NB4 (cell line): ENCODE measurements at regions not wholly inside any gene's neighbourhood (a gene's known extent, or its start where the extent isn't known, plus 50 kb on each side); places are given as distances from the start of the nearest gene placed in this dataset.

ENCODE experiments used
- DNase-seq: peaks from one replicate; pipeline ENCODE4 v3.0.0; 2010; ENCODE audit warnings: low read depth
- H3K4me3 ChIP-seq: one replicate; pipeline ENCODE4 v1.5.1; 2011; ENCODE audit warnings: mild to moderate bottlenecking, low read depth, low read length, moderate library complexity
- CTCF ChIP-seq: IDR thresholded peaks from one replicate; pipeline ENCODE4 v1.5.1; 2012; ENCODE audit warnings: low read depth, low read length
- MAX ChIP-seq: IDR thresholded peaks from 2 replicates; pipeline ENCODE4 v1.6.1; 2011; ENCODE audit warnings: low read depth, low read length
- MYC ChIP-seq: IDR thresholded peaks from 2 replicates; pipeline ENCODE4 v1.6.1; 2011; ENCODE audit warnings: low read depth, low read length
- POLR2A ChIP-seq: IDR thresholded peaks from 2 replicates; pipeline ENCODE4 v1.6.1; 2011; ENCODE audit warnings: mild to moderate bottlenecking; ENCODE audit not compliant: insufficient read length; ENCODE audit errors: extremely low read depth

- no peak overlapping the region for H3K4me3 ChIP-seq
- no peak for DNase-seq
- no peak for TF ChIP-seq CTCF
- no peak for TF ChIP-seq MAX
- no peak for TF ChIP-seq MYC
- no peak for TF ChIP-seq POLR2A
Observed at GRCh38 chr9:4926239-4926638, 58.8 kb upstream of the JAK2 start.

GRCh38 chr9:4927043-4927471 is 58.0 kb upstream of the JAK2 start:
- DNase-seq: no peak
- H3K4me3 ChIP-seq: no peak overlapping the region
- TF ChIP-seq POLR2A: no peak
- no peak for TF ChIP-seq MAX
- no peak for TF ChIP-seq CTCF
- no peak for TF ChIP-seq MYC

GRCh38 chr9:4927701-4928100 is 57.4 kb upstream of the JAK2 start:
- H3K4me3 ChIP-seq: no peak overlapping the region
- TF ChIP-seq CTCF (no peak), MAX (no peak), MYC (no peak), POLR2A (no peak)
- no peak for DNase-seq

GRCh38 chr9:4929917-4930316 is 55.2 kb upstream of the JAK2 start:
- no peak for TF ChIP-seq CTCF
- TF ChIP-seq POLR2A: no peak
- TF ChIP-seq MAX: no peak
- TF ChIP-seq MYC: no peak
- no peak for DNase-seq
- H3K4me3 ChIP-seq: no peak overlapping the region

GRCh38 chr9:4932681-4933080 is 52.4 kb upstream of the JAK2 start:
- DNase-seq: no peak
- H3K4me3 ChIP-seq: no peak overlapping the region
- TF ChIP-seq MAX (no peak), MYC (no peak), POLR2A (no peak), CTCF (no peak)

- no peak overlapping the region for H3K4me3 ChIP-seq
- TF ChIP-seq POLR2A (no peak), CTCF (no peak), MAX (no peak), MYC (no peak)
- DNase-seq: no peak
Observed at GRCh38 chr9:4933177-4933576, 51.9 kb upstream of the JAK2 start.
